BLaER1 (cell line): ENCODE measurements at regions not wholly inside any gene's neighbourhood (a gene's known extent, or its start where the extent isn't known, plus 50 kb on each side); places are given as distances from the start of the nearest gene placed in this dataset.

Experiments
- H3K27ac ChIP-seq: shearing (Covaris generic); formaldehyde crosslinking; 2 replicates; pipeline ENCODE4 v1.8.1; 2022
- H3K27me3 ChIP-seq: shearing (Covaris generic); formaldehyde crosslinking; 2 replicates; pipeline ENCODE4 v1.8.1; 2022
- H3K36me3 ChIP-seq: shearing (Covaris generic); formaldehyde crosslinking; 2 replicates; pipeline ENCODE4 v1.8.1; 2022
- H3K4me1 ChIP-seq: shearing (Covaris generic); formaldehyde crosslinking; 2 replicates; pipeline ENCODE4 v1.8.1; 2022
- H3K4me2 ChIP-seq: shearing (Covaris generic); formaldehyde crosslinking; 2 replicates; pipeline ENCODE4 v1.8.1; 2022
- H3K4me3 ChIP-seq: shearing (Covaris generic); formaldehyde crosslinking; 2 replicates; pipeline ENCODE4 v1.8.1; 2022
- H3K9ac ChIP-seq: shearing (Covaris generic); formaldehyde crosslinking; 2 replicates; pipeline ENCODE4 v1.8.1; 2022
- H3K9me3 ChIP-seq: shearing (Covaris generic); formaldehyde crosslinking; 2 replicates; pipeline ENCODE4 v1.8.1; 2022
- H4K20me1 ChIP-seq: shearing (Covaris generic); formaldehyde crosslinking; 2 replicates; pipeline ENCODE4 v1.8.1; 2022
- Cebpa-rat ChIP-seq: shearing (Covaris generic); IDR thresholded peaks from 2 replicates; pipeline ENCODE4 v1.8.1; 2022

DNA sequence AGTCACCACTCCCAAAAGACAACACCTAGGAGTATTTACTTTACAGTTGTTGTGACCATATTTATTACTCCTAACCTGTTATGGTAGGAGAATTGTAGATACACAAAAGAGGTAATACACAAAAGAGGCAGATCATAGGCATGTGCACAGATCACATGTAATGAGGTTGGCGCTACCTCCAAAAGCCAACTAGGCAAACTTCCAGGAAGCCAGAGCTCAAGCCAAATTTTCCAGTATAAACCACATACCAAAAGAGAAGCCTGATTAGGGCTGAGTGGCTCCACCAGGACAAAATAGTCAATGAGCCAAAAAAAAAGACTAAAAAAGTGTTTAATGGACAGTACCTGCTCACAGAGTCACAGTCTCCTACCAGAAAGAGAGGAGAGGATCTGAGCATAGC, 195.0 kb upstream of the PBX1 start:
- Histone ChIP-seq H3K4me1 (no peaks in the 10 kb centered on the region), H4K20me1 (no peaks in the 10 kb centered on the region), H3K27me3 (no peaks in the 10 kb centered on the region), H3K36me3 (no peaks in the 10 kb centered on the region), H3K27ac (no peak overlapping the region), H3K9me3 (peaks cover 22% of the 10 kb centered on the region), H3K4me2 (no peak overlapping the region), H3K9ac (no peak overlapping the region), H3K4me3 (no peak overlapping the region)
- TF ChIP-seq Cebpa-rat, result no peak

DNA sequence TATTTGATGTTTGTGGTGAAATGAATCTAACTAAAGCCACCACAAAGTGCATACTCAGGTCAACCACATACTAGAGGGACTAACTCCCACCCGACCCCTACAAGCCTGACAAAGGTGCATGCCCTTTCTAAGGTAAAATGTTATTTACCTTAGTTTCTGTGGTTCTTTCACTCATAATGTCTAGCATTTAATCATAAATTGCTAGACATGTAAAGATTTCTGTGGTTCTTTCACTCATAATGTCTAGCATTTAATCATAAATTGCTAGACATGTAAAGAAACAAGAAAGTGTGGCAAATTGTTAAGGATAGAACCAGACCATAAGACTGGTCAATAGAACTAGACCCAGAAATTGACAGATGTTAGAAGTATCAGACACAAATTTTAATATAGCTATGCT, 193.0 kb upstream of the PBX1 start:
- H3K9me3 ChIP-seq, result peaks cover 22% of the 10 kb centered on the region
- no peaks in the 10 kb centered on the region for H3K36me3 ChIP-seq
- H3K27ac ChIP-seq, result no peak overlapping the region
- no peaks in the 10 kb centered on the region for H4K20me1 ChIP-seq
- no peaks in the 10 kb centered on the region for H3K27me3 ChIP-seq
- no peaks in the 10 kb centered on the region for H3K4me1 ChIP-seq
- no peak overlapping the region for H3K4me2 ChIP-seq
- no peak overlapping the region for H3K9ac ChIP-seq
- no peak overlapping the region for H3K4me3 ChIP-seq
- TF ChIP-seq Cebpa-rat, result no peak

DNA sequence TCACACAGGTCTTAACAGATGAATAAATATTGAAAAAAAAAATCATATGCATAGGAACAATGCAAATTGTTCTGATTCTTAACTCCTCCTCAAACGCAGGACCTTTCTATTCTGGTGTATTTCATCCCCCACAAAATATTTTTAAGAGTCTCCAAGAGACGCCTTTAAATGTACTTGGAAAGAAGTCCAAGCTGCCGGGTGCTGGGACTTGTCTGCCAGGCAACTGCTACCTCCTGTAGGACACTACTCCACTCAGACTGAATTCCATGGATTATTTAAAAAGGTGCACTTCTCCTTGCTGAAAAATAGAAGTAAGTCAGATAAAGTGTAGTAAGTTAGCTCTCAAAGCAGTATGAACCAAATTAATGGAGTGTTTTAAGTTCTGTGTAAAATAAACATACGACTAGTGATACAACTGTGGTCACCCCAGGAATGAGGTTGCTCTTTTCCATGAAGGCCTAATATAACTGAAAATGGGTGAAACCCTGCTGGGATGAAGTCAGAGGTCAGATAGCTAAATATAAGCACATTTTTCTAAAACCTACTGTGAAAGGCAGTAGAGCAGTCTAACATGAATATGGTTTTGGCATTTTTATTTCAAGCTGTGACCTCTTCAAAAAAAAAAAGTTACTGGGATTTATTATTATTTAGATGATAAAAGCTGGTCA, 189.2 kb upstream of the PBX1 start:
- H3K27me3 ChIP-seq, result no peaks in the 10 kb centered on the region
- no peak for TF ChIP-seq Cebpa-rat
- H3K9ac ChIP-seq, result no peak overlapping the region
- no peak overlapping the region for H3K4me3 ChIP-seq
- peaks cover 22% of the 10 kb centered on the region for H3K9me3 ChIP-seq
- H3K4me1 ChIP-seq, result no peaks in the 10 kb centered on the region
- no peak overlapping the region for H3K4me2 ChIP-seq
- no peaks in the 10 kb centered on the region for H3K36me3 ChIP-seq
- H4K20me1 ChIP-seq, result no peaks in the 10 kb centered on the region
- no peak overlapping the region for H3K27ac ChIP-seq

DNA sequence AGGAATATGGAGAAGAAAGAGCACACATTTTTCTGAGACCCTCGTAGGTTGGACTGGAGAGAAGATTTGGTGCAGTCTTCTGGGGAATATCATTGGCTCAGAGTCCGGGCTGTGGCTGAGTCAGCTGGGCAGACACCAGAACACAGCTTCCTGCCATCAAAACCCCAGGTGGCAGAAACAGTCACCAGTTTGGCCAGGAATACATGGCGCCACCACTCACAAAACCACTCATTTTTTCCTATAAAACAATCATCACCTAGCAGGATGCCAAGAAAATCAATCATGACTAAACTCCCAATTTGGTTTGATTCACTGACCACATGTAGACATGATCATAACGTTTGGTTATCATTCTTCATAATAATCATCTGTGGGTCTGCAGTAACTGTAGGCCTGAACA, 178.1 kb upstream of the PBX1 start:
- H3K4me1 ChIP-seq, result peaks cover 4% of the 10 kb centered on the region; the same call in 1 of the 2 replicates
- H3K4me2 ChIP-seq, result peak overlapping the region; percentile 26
- H3K4me3 ChIP-seq, result no peak overlapping the region
- H3K9ac ChIP-seq, result no peak overlapping the region
- H3K27ac ChIP-seq, result no peak overlapping the region
- no peaks in the 10 kb centered on the region for H4K20me1 ChIP-seq
- H3K9me3 ChIP-seq, result no peaks in the 10 kb centered on the region
- TF ChIP-seq Cebpa-rat, result no peak
- H3K36me3 ChIP-seq, result no peaks in the 10 kb centered on the region
- no peaks in the 10 kb centered on the region for H3K27me3 ChIP-seq

DNA sequence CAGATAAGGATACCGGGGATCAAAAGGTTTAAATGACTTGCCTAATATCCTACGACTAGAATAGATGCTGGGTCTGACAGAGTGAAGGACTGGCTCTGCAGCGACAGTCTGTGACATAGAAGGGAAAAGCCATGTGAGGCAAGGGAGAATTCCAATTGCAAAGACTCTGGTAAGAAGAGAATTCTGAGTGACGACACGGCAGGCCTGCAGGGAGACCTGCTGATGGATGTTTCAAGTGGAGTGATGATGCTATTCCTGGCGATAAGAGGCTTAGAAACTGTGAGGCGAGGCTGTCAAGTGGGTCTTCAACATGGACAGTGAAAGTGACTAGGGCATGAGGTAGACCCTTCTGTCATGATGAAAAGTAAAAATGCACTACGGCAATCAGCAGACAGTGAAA, 176.6 kb upstream of the PBX1 start:
- Histone ChIP-seq H3K4me1 (peaks cover 4% of the 10 kb centered on the region; the same call in 1 of the 2 replicates), H3K36me3 (no peaks in the 10 kb centered on the region), H3K27ac (no peak overlapping the region), H3K4me3 (no peak overlapping the region), H4K20me1 (no peaks in the 10 kb centered on the region), H3K27me3 (no peaks in the 10 kb centered on the region), H3K4me2 (no peak overlapping the region), H3K9me3 (no peaks in the 10 kb centered on the region), H3K9ac (no peak overlapping the region)
- no peak for TF ChIP-seq Cebpa-rat

DNA sequence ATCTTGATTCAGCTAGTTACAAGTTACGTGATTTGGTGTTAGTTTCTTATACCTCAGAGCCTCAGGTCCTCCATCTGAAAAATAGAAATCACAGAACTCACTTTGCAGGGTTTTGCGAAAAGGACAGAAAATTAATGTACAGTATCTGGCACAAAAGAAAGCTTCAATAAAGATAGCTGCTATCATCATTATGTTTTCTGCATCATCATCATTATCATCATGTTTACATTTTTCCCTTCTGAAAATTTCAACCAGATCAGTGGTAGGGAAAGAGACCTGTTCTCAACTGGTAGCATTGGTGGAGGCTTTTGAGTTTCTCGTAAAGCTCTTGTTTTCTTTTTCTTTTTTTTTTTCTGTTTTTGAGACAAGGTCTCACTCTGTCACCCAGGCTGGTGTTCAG, 174.7 kb upstream of the PBX1 start:
- no peak for TF ChIP-seq Cebpa-rat
- H3K9me3 ChIP-seq, result no peaks in the 10 kb centered on the region
- H3K36me3 ChIP-seq, result no peaks in the 10 kb centered on the region
- H4K20me1 ChIP-seq, result no peaks in the 10 kb centered on the region
- peaks cover 4% of the 10 kb centered on the region; the same call in 1 of the 2 replicates for H3K4me1 ChIP-seq
- H3K4me3 ChIP-seq, result no peak overlapping the region
- H3K9ac ChIP-seq, result no peak overlapping the region
- H3K27me3 ChIP-seq, result no peaks in the 10 kb centered on the region
- no peak overlapping the region for H3K4me2 ChIP-seq
- no peak overlapping the region for H3K27ac ChIP-seq

DNA sequence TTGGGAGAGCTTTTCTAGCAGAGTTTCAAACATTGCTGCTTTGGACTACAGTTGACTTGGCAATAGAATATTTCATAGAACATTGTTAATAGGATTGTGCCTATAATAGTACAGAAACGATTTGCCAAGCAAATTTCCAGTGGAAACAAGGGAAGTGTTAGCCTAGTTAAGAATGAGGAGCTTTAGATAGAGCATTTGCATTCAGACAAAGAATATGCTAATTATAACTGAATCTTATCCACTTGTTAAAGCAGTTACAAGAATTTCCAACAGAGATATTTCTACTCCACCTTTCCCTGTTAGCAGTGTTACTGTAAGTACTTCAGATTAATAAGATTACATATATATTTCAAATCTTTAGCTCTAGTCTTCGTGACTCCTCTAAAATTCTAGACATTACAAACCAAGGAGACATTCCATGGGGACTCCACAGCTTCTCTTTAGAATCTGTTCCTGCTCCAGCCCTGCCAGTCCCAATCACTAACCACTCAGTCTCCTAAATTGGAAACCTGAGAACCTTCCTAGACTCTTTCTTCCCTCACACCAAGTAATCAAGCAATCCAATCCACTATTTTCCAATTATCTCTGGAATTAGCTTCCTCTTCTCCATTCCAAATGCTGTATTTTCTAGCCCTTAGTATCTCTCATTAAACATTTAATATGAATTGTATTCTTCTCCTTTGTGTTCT, 141.8 kb upstream of the PBX1 start:
- no peak overlapping the region for H3K9ac ChIP-seq
- H3K9me3 ChIP-seq, result no peaks in the 10 kb centered on the region
- H3K4me2 ChIP-seq, result no peak overlapping the region
- no peaks in the 10 kb centered on the region for H3K4me1 ChIP-seq
- no peak overlapping the region for H3K27ac ChIP-seq
- H3K4me3 ChIP-seq, result no peak overlapping the region
- no peaks in the 10 kb centered on the region for H3K36me3 ChIP-seq
- H4K20me1 ChIP-seq, result no peaks in the 10 kb centered on the region
- no peak for TF ChIP-seq Cebpa-rat
- no peaks in the 10 kb centered on the region for H3K27me3 ChIP-seq

DNA sequence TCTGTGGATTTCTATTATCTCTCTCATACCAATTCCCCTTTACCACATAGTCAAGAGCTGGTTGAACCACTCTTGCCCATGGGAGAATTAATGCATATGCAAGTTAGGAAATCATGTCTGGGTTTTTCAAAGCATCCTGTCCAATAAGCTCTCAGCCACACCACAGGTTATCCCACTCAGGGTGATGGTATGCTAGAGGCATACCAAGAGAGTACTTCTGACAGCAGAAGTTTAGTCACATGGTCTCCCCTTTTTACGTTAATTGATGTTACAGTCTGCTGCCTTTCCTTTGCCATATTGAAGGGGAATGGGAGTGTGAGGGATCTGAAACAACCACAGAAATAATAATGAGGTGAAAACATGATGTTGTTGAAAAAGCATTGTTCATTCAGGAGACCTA, 135.8 kb upstream of the PBX1 start:
- TF ChIP-seq Cebpa-rat, result no peak

DNA sequence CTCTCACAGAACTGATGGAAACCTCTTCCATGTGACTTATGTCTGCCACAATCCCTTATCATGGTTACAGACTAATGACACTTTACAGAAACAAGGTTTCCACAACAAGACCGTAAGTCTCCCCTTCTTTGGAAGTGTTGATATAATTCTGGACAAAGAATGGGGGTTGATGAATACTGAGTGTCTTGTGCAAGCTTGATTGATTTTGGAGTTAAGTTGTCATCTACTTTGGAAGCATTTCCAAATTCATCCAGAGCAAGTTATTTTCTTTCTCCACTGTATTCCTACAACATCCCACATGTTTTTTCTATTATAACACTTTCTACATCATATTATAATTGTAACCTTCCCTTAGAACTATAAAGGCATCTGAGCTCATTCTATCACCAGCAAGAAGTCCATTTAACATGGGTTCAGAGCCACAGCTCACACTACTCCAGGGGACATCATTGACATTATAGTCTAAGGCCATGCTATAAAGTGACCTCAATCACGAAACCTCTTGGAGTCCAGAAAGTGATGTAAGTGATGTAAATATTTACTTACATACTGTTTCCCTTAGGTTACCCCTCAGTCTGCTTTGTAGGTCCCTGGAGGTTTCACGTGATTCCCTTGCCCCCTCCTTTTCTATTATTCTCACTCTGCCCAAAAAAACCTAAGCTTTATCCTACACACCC, 125.7 kb upstream of the PBX1 start:
- Histone ChIP-seq H4K20me1 (no peaks in the 10 kb centered on the region), H3K27me3 (no peaks in the 10 kb centered on the region), H3K36me3 (no peaks in the 10 kb centered on the region), H3K4me1 (no peaks in the 10 kb centered on the region), H3K4me2 (no peak overlapping the region), H3K4me3 (no peak overlapping the region), H3K9ac (no peak overlapping the region), H3K9me3 (no peaks in the 10 kb centered on the region), H3K27ac (no peak overlapping the region)
- no peak for TF ChIP-seq Cebpa-rat

More for the DNA sequence above, 135.8 kb upstream of the PBX1 start:
- Histone ChIP-seq H3K4me1 (no peaks in the 10 kb centered on the region), H3K9me3 (no peaks in the 10 kb centered on the region), H4K20me1 (no peaks in the 10 kb centered on the region), H3K36me3 (no peaks in the 10 kb centered on the region), H3K4me3 (no peak overlapping the region), H3K4me2 (no peak overlapping the region), H3K9ac (no peak overlapping the region), H3K27me3 (no peaks in the 10 kb centered on the region), H3K27ac (no peak overlapping the region)

DNA sequence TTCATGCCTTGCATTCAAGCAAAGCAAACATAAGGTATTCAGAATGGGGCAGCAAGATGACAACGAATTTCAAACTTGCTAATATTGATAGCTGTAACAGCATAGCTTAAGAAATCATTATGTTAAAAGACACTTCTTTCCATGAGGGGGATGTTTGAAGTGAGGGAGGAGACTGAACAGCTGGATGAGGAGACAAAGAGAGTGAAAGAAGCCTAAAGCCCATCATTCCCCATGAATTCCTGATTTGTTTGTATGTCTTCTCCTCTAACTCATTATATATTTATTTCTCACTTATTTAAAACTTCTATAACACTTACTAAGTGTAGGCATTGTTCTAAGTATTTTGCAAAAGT, 125.2 kb upstream of the PBX1 start:
- Histone ChIP-seq H3K9me3 (no peaks in the 10 kb centered on the region), H3K36me3 (no peaks in the 10 kb centered on the region), H3K9ac (no peak overlapping the region), H3K27ac (no peak overlapping the region), H3K4me1 (no peaks in the 10 kb centered on the region), H4K20me1 (no peaks in the 10 kb centered on the region), H3K27me3 (no peaks in the 10 kb centered on the region), H3K4me3 (no peak overlapping the region), H3K4me2 (no peak overlapping the region)
- no peak for TF ChIP-seq Cebpa-rat
